Adrenal gland (tissue), 9 donors: ENCODE measurements at regions not wholly inside any gene's neighbourhood (a gene's known extent, or its start where the extent isn't known, plus 50 kb on each side); places are given as distances from the start of the nearest gene placed in this dataset.

Experiments used
- DNase-seq, 7 donors: peaks; one replicate each; pipeline ENCODE4 v3.0.0-alpha.2; 2019 to 2020
- H3K27ac ChIP-seq, 5 donors: fragments of 200-600 bp; sonication (generic) in 4 of 5; 1 replicate in 3 of 5; 2 replicates in 2 of 5; pipeline versions ENCODE4 v1.5.1 to v1.8.0; 2016 to 2020; ENCODE audit warnings: mild to moderate bottlenecking in 1 of 5
- H3K27me3 ChIP-seq: fragments of 200-600 bp; 2 replicates; pipeline ENCODE4 v1.8.0; 2021
- H3K36me3 ChIP-seq, 2 donors: fragments of 200-600 bp; replicated peaks in 1 of 2; 1 replicate in 1 of 2; 2 replicates in 1 of 2; pipeline versions ENCODE4 v1.5.1 to v1.8.0; 2018 to 2022
- H3K4me1 ChIP-seq, 2 donors: fragments of 200-600 bp; replicated peaks in 1 of 2; 1 replicate in 1 of 2; 2 replicates in 1 of 2; pipeline versions ENCODE4 v1.5.1 to v1.8.0; 2018 to 2021
- H3K4me3 ChIP-seq, 4 donors: fragments of 200-600 bp; sonication (generic) in 3 of 4; one replicate each; pipeline ENCODE4 v1.5.1; 2016 to 2018
- H3K9me3 ChIP-seq, 3 donors: fragments of 200-600 bp; sonication (generic) in 1 of 3; replicated peaks in 1 of 3; 1 replicate in 2 of 3; 2 replicates in 1 of 3; pipeline versions ENCODE4 v1.5.1 to v1.8.0; 2016 to 2021
- POLR2A ChIP-seq, 2 donors: fragments of 450-650 bp; IDR thresholded peaks; one replicate each; pipeline ENCODE4 v1.6.1; 2017; ENCODE audit warnings: antibody characterized with exemption in 2 of 2, mild to moderate bottlenecking in 2 of 2, moderate library complexity in 1 of 2
- WGBS, 4 donors: extraction: QIAGEN DNeasy Blood & Tissue Kit in 2 of 4; methylation state at CpG; one replicate each; pipeline versions ENCODE4 v1.1.5 to v1.1.7; 2013 to 2017; 5-methylcytosine and 5-hydroxymethylcytosine counted together
- intact Hi-C, 2 donors: fragments of 100-400 bp; cut with DNase I; formaldehyde crosslinking; loops; one replicate each; pipeline versions ENCODE4 v1.14.1 to v1.15.0; 2022 to 2023
- TF ChIP-seq, protein P1 (sequence below), 6 experiments: fragments of 450-650 bp in 4 of 6; fragments of 200-600 bp in 2 of 6; sonication (generic) in 1 of 6; IDR thresholded peaks; 1 replicate in 5 of 6; 2 replicates in 1 of 6; pipeline versions ENCODE4 v1.5.1 to v1.8.0; 2016 to 2021; ENCODE audit warnings: antibody characterized with exemption in 6 of 6, mild to moderate bottlenecking in 2 of 6, moderate library complexity in 1 of 6
- donor health status: healthy with polysubstance abuse.
- donor health status: Bipolar disorder and iron deficiency.
- donor health status: DM: yes; HTN: yes; CAD: no.
- donor health status: DM: no; HTN: no; CAD: no.
- donor health status: DM: no; HTN: no; CAD: no.

DNA sequence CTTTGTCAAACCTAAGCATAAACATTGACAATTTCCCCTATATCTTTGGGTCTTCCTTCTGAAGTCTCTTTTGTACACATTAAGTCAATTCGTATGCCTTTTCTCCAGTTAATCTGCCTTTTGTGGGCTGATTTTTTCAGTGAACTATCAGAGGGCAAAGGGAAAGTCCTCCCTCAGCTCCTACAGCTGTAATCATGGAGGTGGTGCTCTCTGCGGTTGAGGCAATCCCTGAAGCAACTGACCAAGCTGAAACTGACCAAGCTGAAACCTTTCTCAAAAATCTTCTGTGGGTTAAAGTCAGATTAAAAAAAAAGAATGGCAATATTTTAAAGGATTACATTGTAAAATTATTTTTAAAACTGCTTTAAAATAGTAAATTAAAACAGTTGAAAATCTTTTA, 105.8 kb upstream of the DNAJC10 start:
- H3K27ac ChIP-seq = no peak overlapping the region
- intact Hi-C loops = no loop called here
- no peak for TF ChIP-seq POLR2A (IDR thresholded peaks at IDR 0.05)
- TF ChIP-seq, protein P1, sequence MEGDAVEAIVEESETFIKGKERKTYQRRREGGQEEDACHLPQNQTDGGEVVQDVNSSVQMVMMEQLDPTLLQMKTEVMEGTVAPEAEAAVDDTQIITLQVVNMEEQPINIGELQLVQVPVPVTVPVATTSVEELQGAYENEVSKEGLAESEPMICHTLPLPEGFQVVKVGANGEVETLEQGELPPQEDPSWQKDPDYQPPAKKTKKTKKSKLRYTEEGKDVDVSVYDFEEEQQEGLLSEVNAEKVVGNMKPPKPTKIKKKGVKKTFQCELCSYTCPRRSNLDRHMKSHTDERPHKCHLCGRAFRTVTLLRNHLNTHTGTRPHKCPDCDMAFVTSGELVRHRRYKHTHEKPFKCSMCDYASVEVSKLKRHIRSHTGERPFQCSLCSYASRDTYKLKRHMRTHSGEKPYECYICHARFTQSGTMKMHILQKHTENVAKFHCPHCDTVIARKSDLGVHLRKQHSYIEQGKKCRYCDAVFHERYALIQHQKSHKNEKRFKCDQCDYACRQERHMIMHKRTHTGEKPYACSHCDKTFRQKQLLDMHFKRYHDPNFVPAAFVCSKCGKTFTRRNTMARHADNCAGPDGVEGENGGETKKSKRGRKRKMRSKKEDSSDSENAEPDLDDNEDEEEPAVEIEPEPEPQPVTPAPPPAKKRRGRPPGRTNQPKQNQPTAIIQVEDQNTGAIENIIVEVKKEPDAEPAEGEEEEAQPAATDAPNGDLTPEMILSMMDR (IDR thresholded peaks at IDR 0.05) = no peak
- 73 to 78% (median 77%) methylated on average over 2 of the region's 2 CpGs for WGBS, 4 donors
- H3K36me3 ChIP-seq = no peaks in the 10 kb centered on the region
- no peaks in the 10 kb centered on the region for H3K9me3 ChIP-seq
- no peaks in the 10 kb centered on the region for H3K27me3 ChIP-seq
- no peaks in the 10 kb centered on the region for H3K4me1 ChIP-seq
- no peak overlapping the region for H3K4me3 ChIP-seq
- no peak for DNase-seq

DNA sequence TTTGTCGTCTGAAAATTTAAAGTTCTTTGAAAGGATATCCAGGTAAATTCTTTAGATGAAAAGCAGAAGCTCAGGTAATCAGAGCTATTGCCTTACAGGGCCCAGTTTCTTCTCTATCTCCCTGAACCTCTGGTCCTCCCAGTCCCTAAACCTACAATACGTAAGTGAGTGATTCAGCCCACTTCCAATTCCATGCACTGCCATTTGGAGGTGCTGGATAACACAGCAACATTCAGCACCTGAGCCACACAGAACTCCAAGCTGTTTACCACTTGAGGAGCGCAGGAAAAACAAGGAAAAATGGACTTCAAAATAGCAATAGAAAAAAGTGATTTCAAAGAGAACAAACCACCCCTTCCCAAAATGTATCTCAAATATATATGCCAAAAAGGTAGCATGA, 105.0 kb upstream of the DNAJC10 start:
- Histone ChIP-seq H3K27me3 (no peaks in the 10 kb centered on the region), H3K9me3 (no peaks in the 10 kb centered on the region), H3K36me3 (no peaks in the 10 kb centered on the region), H3K27ac (no peak overlapping the region), H3K4me1 (no peaks in the 10 kb centered on the region), H3K4me3 (no peak overlapping the region)
- intact Hi-C loops = no loop called here
- TF ChIP-seq, protein P1 (IDR thresholded peaks at IDR 0.05) = no peak
- TF ChIP-seq POLR2A (IDR thresholded peaks at IDR 0.05) = no peak
- WGBS, 4 donors = 85 to 93% (median 89%) methylated on average over 3 of the region's 3 CpGs
- no peak for DNase-seq

DNA sequence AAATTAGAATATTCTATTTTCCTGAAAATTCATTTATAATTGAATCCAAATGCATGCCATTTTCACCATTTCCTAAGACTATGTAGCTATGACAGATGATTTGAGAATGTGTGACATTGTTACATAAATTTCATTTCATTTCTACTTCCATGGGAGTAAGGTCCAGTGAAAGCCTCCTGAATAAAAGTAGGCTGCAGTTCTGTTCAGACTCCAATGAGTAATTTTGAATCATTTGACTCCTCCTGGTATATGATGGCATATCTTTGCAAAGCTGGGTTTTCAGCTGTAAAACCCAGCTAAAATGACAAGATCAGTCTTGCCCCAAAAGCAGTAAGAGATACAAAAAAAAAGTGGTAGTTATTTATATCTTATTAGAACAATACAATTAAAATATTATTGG, 101.0 kb upstream of the DNAJC10 start:
- peaks cover 0 to 4% of the 10 kb centered on the region in 2 donors for H3K4me1 ChIP-seq
- intact Hi-C loops = no loop called here
- H3K27me3 ChIP-seq = no peaks in the 10 kb centered on the region
- no peak for DNase-seq
- H3K9me3 ChIP-seq = no peaks in the 10 kb centered on the region
- no peak overlapping the region for H3K4me3 ChIP-seq
- H3K27ac ChIP-seq = no peak overlapping the region
- TF ChIP-seq, protein P1 (IDR thresholded peaks at IDR 0.05) = no peak
- TF ChIP-seq POLR2A (IDR thresholded peaks at IDR 0.05) = no peak
- H3K36me3 ChIP-seq = no peaks in the 10 kb centered on the region

DNA sequence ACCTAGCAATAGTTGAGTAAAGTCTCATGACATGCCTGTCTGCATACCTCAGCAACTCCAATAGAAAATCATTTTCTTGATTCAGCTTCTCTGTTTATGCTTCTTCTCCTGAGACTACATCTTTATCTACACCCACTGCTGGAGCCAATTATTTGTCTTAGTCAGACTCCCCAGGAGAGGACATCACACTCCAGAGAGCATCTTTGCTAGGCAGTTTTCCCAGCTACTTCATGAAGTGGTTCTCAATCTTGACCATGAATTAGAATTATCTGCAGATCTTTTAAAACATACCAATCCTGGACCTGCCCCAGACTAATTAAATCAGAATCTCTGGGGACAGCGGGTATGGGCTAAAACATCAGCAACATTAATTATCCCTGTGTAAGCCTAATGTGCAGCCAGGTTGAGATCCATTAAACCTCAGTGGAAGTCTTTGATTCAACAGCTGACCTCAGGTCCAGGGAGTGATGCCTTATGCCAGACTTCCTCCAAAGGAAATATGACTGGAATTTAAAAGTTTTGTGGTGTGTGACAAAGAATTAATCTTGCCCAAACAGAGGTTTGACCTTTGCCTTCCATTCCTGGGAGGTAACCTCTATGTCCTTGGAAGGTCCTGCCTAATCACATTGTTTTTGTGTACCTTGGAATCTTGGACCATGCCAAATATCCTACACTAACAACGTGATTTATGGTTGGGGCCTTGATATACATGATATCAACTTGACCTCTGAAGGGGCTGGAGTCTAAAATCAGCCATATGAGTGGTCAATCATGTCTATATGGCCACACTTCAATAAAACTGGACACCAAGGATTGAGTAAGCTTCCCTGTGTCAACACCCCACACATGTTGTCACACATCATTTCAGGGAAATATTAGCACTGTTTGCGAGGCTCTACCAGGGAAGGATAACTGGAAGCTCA, 99.3 kb upstream of the DNAJC10 start:
- H3K36me3 ChIP-seq = no peaks in the 10 kb centered on the region
- WGBS, 4 donors = 66 to 82% (median 71%) methylated on average over 3 of the region's 3 CpGs
- intact Hi-C loops = no loop called here

More for the DNA sequence above, 99.3 kb upstream of the DNAJC10 start:
- no peak overlapping the region for H3K27ac ChIP-seq
- TF ChIP-seq, protein P1 (IDR thresholded peaks at IDR 0.05) = no peak
- TF ChIP-seq POLR2A (IDR thresholded peaks at IDR 0.05) = no peak
- DNase-seq = no peak
- H3K27me3 ChIP-seq = no peaks in the 10 kb centered on the region
- no peaks in the 10 kb centered on the region for H3K9me3 ChIP-seq
- H3K4me1 ChIP-seq = peaks cover 0 to 4% of the 10 kb centered on the region in 2 donors
- no peak overlapping the region for H3K4me3 ChIP-seq
